Dendritic cell treated with granulocyte-macrophage colony-stimulating factor and Interleukin-4, amounts not matched to agents 40 ng/mL and 50 ng/mL, for 4 days (primary cell): ENCODE measurements at regions not wholly inside any gene's neighbourhood (a gene's known extent, or its start where the extent isn't known, plus 50 kb on each side); places are given as distances from the start of the nearest gene placed in this dataset.

Source experiments
- H3K27ac Mint-ChIP-seq: one replicate; pipeline ENCODE4 v1.8.0; 2022; ENCODE audit warnings: mild to moderate bottlenecking, mixed read lengths
- H3K27me3 Mint-ChIP-seq: one replicate; pipeline ENCODE4 v1.8.0; 2022; ENCODE audit warnings: mild to moderate bottlenecking, mixed read lengths
- H3K36me3 Mint-ChIP-seq: one replicate; pipeline ENCODE4 v1.8.0; 2022; ENCODE audit warnings: low read depth, mixed read lengths
- H3K4me1 Mint-ChIP-seq: one replicate; pipeline ENCODE4 v1.8.0; 2022; ENCODE audit warnings: low read depth, mixed read lengths
- H3K4me3 Mint-ChIP-seq: one replicate; pipeline ENCODE4 v1.8.0; 2022; ENCODE audit warnings: mild to moderate bottlenecking, moderate library complexity, mixed read lengths
- H3K9me3 Mint-ChIP-seq: one replicate; pipeline ENCODE4 v1.8.0; 2022; ENCODE audit warnings: mixed read lengths
- intact Hi-C: fragments of 100-400 bp; cut with micrococcal nuclease; formaldehyde crosslinking; loops from one replicate; pipeline ENCODE4 v1.15.0; 2022

DNA sequence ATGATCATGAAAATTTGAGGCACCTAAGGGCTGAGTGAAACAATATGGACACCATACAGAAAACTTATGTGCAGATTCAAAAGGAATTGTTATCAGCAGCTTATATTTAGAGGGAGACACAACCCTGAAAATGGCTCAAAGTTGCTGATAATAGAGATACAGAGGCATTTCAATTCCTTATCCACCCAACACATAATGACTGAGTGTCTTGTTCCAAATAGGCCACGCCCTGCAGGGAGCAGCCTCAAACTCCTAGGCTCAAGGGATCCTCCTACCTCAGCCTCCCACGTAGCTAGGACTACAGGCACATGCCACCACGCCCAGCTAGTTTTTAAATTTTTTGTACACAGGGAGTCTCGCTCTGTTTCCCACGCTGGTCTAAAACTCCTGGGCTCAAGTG lies 79.0 kb downstream of the LBH start:
- peaks cover 29% of the 10 kb centered on the region for H3K9me3 Mint-ChIP-seq
- H3K27ac Mint-ChIP-seq: no peak overlapping the region
- intact Hi-C loops: no loop called here
- H3K36me3 Mint-ChIP-seq: no peaks in the 10 kb centered on the region
- no peaks in the 10 kb centered on the region for H3K4me1 Mint-ChIP-seq
- peaks cover 28% of the 10 kb centered on the region for H3K27me3 Mint-ChIP-seq
- no peak overlapping the region for H3K4me3 Mint-ChIP-seq

GRCh38 chr2:30310955-30311354 lies 79.6 kb downstream of the LBH start:
- Mint-ChIP-seq H3K27me3 (peaks cover 24% of the 10 kb centered on the region), H3K27ac (no peak overlapping the region), H3K4me1 (no peaks in the 10 kb centered on the region), H3K4me3 (no peak overlapping the region), H3K36me3 (no peaks in the 10 kb centered on the region), H3K9me3 (peaks cover 24% of the 10 kb centered on the region)
- intact Hi-C loops: no loop called here

DNA sequence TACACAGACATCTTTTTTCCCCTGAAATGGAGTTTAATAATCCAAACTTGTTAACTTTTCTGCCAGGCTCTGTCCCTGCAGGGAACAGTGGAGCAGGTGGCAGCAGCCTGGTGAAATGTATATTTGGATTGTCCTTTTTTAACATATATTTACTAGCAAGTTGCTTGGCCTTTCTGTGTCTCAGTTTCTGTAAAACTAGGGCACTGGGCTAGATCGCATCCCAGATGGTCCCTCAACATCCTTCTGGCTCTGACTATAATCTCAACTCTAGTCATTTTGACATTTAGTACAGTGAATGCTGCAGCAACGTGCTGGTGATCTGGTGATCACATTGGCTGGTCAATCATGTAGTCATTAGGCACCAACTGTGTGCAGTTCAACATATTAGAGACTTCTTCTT lies 80.4 kb downstream of the LBH start:
- Mint-ChIP-seq H3K4me3 (no peak overlapping the region), H3K36me3 (no peaks in the 10 kb centered on the region), H3K27ac (no peak overlapping the region), H3K4me1 (no peaks in the 10 kb centered on the region), H3K27me3 (peaks cover 26% of the 10 kb centered on the region), H3K9me3 (peaks cover 16% of the 10 kb centered on the region)
- intact Hi-C loops: no loop called here

DNA sequence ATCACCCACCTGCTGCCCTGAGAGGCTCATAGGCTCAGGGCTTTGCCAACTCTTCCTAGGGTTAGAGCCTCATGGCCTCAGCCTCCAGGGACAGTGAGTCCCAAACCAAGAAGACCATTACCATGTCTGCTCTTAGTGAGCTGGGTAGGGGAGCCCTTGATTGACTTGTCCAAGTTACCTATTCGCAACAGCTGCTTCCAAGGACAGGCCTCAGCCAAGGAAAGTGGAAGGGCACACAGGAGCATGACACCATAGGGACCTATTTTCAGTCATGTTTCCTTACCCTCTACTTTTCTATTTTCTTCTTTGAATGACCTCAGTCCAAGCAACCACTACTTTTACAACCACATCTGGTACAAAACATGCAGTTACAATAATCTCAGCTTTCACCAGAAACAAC lies 81.6 kb downstream of the LBH start:
- no peaks in the 10 kb centered on the region for H3K4me1 Mint-ChIP-seq
- no peaks in the 10 kb centered on the region for H3K36me3 Mint-ChIP-seq
- no peak overlapping the region for H3K27ac Mint-ChIP-seq
- H3K27me3 Mint-ChIP-seq: peaks cover 23% of the 10 kb centered on the region
- peaks cover 10% of the 10 kb centered on the region for H3K9me3 Mint-ChIP-seq
- H3K4me3 Mint-ChIP-seq: no peak overlapping the region
- intact Hi-C loops: no loop called here

DNA sequence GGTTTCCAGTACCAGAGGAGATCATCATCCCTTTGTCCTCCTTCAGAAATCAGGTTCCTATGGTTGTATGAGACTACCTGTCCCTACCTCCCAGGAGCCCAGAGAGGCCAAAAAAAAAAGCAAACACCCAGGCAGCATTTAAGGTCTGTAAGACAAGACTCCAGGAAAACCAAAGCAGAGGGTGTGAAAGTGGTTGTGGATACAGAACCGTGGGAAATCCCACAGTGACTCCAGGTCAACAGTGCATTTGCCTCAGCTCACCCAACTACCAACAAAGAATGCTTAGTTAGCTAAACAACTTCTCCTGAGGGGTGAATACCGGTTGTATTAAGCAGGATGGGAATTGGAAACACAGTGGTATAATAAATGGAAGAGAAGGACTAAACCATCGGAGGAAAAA lies 83.6 kb downstream of the LBH start:
- Mint-ChIP-seq H3K27ac (no peak overlapping the region), H3K9me3 (peaks cover 10% of the 10 kb centered on the region), H3K4me1 (no peaks in the 10 kb centered on the region), H3K4me3 (no peak overlapping the region), H3K36me3 (no peaks in the 10 kb centered on the region), H3K27me3 (peaks cover 28% of the 10 kb centered on the region)
- intact Hi-C loops: no loop called here

DNA sequence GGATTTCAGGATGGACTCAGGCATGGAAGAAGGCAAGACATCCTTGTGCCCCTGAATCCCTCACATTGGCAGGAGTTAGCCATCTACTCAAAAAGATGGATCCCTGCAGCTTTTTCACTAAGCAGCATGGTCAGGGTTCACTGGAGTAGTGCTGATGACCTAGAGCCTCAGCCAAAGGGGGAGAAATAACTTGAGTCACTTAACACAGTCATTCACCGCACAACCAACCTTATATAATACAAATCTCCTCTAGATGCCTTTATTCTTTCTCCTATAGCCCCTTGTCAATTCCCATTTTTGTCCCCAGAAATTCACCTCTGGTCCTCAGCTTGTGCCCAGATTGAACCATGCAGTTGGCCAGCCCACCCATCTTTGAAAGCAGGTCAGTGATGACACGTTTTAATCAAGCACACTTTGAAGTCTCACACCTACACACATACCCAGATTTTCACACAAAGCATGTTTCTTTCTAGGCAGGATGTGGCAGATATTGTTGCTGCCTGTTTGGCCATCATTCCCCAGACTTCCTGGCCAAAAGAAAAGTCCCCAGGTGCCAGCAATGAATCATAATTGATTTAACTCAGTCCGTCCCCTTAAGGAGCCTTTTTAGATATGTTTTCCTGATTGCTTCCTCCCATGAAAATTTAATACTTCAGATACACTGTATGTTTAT lies 84.2 kb downstream of the LBH start:
- H3K27me3 Mint-ChIP-seq: peaks cover 29% of the 10 kb centered on the region

DNA sequence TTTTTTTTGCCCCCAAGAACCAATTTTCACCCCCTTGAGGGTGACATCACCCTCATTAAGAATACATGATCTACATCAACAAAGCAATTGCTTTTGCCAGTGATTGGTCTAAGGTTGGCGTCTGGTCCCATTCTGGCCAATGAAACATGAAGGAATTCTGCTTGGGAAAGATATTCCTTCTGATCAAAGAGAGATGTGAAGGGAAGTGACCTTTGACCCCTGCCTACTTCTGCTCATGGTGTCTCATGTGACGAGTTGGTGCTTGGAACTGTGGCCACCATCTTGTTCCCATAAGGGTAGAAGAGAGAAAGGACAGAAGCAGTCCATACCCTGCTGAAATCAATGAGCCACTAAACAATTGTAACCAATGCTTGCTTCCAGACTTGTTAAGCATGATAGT lies 85.1 kb downstream of the LBH start:
- Mint-ChIP-seq H3K4me1 (no peaks in the 10 kb centered on the region), H3K27ac (no peak overlapping the region), H3K27me3 (peaks cover 31% of the 10 kb centered on the region), H3K36me3 (no peaks in the 10 kb centered on the region), H3K4me3 (no peak overlapping the region), H3K9me3 (peaks cover 10% of the 10 kb centered on the region)
- intact Hi-C loops: no loop called here

More for the DNA sequence above, 84.2 kb downstream of the LBH start:
- intact Hi-C loops: no loop called here
- no peak overlapping the region for H3K4me3 Mint-ChIP-seq
- H3K27ac Mint-ChIP-seq: no peak overlapping the region
- H3K4me1 Mint-ChIP-seq: no peaks in the 10 kb centered on the region
- no peaks in the 10 kb centered on the region for H3K36me3 Mint-ChIP-seq
- H3K9me3 Mint-ChIP-seq: peaks cover 10% of the 10 kb centered on the region

DNA sequence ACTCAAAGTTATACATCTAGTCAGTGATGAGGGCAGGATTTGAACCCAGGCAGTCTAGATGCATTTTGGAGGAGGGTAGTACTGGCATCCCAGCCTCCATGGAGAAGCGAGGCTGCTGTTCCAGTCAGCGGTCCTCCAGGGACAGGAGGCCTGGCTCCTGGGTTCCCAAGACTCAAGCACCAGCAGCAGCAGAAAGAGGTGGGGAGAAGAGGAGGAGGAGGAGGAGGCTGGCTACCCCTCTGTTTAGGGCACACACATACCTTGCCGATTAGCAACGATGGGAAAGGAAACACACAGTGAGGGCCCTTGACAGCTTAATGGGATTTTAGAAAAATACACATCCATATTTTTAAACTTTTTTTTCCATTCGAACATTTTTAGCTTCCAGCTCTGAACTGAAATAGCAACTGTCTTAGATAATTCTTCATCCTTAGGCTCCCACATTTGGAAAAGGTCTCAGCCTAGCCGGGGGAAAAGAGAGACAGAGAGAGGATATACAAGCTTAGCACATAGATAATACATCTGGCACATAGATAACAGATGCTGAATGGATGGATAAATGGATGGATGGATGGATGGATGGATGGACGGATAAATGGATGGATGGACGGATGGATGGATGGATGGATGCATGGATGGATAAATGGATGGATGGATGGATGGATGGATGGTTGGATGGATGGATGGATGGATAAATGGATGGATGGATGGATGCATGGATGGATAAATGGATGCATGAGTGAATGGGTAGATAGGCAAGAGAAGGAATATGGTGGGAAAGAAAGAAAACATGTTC lies 87.9 kb downstream of the LBH start:
- H3K4me3 Mint-ChIP-seq: no peak overlapping the region
- H3K4me1 Mint-ChIP-seq: no peaks in the 10 kb centered on the region
- H3K9me3 Mint-ChIP-seq: peaks cover 10% of the 10 kb centered on the region
- no peak overlapping the region for H3K27ac Mint-ChIP-seq
- H3K27me3 Mint-ChIP-seq: peaks cover 45% of the 10 kb centered on the region
- intact Hi-C loops: no loop called here
- no peaks in the 10 kb centered on the region for H3K36me3 Mint-ChIP-seq

DNA sequence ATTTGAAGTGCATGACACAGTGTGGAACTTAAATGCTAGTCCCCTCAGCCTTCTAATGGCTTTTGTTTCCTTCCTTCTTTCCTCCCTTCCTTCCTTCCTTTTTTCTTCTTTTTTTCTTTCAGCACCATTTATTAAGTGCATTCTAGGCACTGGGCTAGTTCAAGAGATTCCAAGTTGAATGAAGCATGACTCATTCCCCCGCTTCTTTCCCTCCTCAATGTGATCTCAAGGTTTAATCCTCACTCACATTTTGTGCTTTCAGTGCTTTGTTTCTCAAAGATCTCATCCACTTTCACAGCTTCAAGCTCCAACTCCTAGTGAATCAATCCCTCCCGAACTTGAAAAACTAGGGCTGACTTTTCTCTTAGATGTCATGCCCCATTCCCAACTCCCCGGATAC lies 90.1 kb downstream of the LBH start:
- Mint-ChIP-seq H3K4me1 (peaks cover 3% of the 10 kb centered on the region), H3K4me3 (no peak overlapping the region), H3K9me3 (no peaks in the 10 kb centered on the region)

DNA sequence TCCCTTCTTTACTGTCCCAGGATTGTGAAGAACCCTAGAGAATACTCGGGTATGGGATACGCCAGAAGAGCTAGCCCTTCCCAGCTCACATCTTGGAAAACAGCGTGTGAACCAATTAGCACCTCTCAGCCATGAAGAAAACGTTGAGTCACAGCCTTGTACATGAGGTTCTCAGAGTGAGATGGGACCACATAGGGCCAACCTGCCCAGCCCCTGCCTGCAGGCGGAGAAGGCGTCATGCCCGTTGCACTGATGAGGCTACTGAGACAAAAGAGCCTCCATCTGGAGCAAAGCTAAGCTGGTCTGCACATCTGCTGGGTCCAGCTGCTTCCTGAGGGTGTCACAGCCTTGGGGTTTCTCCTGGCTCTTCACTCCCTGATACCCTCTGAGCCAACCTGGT lies 92.2 kb downstream of the LBH start:
- Mint-ChIP-seq H3K4me3 (no peak overlapping the region), H3K27ac (no peak overlapping the region), H3K36me3 (no peaks in the 10 kb centered on the region), H3K4me1 (peaks cover 6% of the 10 kb centered on the region), H3K27me3 (peaks cover 52% of the 10 kb centered on the region), H3K9me3 (no peaks in the 10 kb centered on the region)
- intact Hi-C loops: no loop called here

More for the DNA sequence above, 90.1 kb downstream of the LBH start:
- no peak overlapping the region for H3K27ac Mint-ChIP-seq
- H3K36me3 Mint-ChIP-seq: no peaks in the 10 kb centered on the region
- H3K27me3 Mint-ChIP-seq: peaks cover 46% of the 10 kb centered on the region
- intact Hi-C loops: no loop called here

GRCh38 chr2:30324245-30324908 lies 93.0 kb downstream of the LBH start:
- Mint-ChIP-seq H3K4me3 (no peak overlapping the region), H3K4me1 (peaks cover 6% of the 10 kb centered on the region), H3K27me3 (peaks cover 51% of the 10 kb centered on the region), H3K27ac (no peak overlapping the region), H3K36me3 (no peaks in the 10 kb centered on the region), H3K9me3 (no peaks in the 10 kb centered on the region)
- intact Hi-C loops: no loop called here

DNA sequence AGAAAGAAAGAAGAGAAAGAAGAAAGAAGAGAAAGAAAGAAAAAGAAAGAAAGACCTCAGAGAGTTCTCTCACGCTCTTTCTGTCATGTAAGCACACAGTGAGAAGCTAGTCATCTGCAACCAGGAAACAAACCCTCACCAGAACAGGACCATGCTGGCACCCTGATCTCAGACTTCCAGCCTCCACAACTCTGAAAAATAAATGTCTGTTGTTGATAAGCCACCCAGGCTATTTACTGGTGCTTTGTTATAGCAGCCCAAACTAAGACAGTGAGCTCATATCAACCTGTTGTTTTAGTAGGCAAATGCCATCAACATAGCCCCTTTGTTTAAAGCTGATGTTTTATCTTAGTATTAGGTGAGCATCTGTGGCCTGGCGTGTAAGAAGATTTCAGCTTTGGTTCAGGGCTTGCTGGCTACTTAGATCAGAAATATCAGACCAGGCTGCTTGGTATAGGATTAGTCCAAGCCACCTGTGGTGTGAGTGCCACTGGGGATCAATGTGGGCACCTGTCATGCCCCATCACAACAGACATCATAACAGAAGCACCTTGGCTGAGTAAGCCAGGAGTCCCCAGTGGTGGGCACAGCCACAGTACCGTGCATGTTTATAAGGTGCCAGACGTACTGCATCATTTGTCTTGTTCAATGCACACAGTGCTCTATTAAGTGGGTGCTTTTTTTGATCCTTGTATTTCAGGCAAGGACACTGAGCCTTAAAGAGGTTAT lies 94.4 kb downstream of the LBH start:
- H3K27ac Mint-ChIP-seq: no peak overlapping the region
- H3K9me3 Mint-ChIP-seq: no peaks in the 10 kb centered on the region
- no peak overlapping the region for H3K4me3 Mint-ChIP-seq
- intact Hi-C loops: no loop called here
- no peaks in the 10 kb centered on the region for H3K36me3 Mint-ChIP-seq
- peaks cover 52% of the 10 kb centered on the region for H3K27me3 Mint-ChIP-seq
- peaks cover 6% of the 10 kb centered on the region for H3K4me1 Mint-ChIP-seq

DNA sequence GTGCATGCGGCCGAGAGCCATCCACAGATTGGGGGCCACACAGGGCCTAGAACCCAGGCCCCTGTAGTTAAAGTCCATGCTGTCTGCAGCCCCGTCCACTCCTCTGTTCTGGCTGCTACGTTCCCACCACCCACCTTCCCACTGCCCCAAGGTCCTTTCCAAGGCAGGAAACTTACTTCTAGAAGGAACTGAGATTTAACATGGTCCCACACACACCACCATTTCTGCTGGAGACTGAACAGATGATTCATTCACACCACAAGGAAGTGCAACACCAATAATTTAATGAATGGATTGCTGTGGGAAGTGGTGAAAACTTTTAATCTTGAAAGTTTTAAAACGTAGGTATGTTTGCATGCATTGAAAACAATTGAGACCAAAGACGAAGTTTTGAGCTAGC lies 95.2 kb downstream of the LBH start:
- H3K4me3 Mint-ChIP-seq: no peak overlapping the region
- H3K27ac Mint-ChIP-seq: no peak overlapping the region
- no peaks in the 10 kb centered on the region for H3K36me3 Mint-ChIP-seq
- intact Hi-C loops: no loop called here
- H3K4me1 Mint-ChIP-seq: peaks cover 6% of the 10 kb centered on the region
- H3K27me3 Mint-ChIP-seq: peaks cover 48% of the 10 kb centered on the region
- H3K9me3 Mint-ChIP-seq: peaks cover 6% of the 10 kb centered on the region

- no peak overlapping the region for H3K27ac Mint-ChIP-seq
- no peak overlapping the region for H3K4me3 Mint-ChIP-seq
- intact Hi-C loops: no loop called here
- H3K9me3 Mint-ChIP-seq: peaks cover 13% of the 10 kb centered on the region
- no peaks in the 10 kb centered on the region for H3K36me3 Mint-ChIP-seq
- H3K4me1 Mint-ChIP-seq: peaks cover 6% of the 10 kb centered on the region
- H3K27me3 Mint-ChIP-seq: peaks cover 38% of the 10 kb centered on the region
Observed at GRCh38 chr2:30331038-30331437, 99.7 kb downstream of the LBH start.
